ENCODE measurements at regions not wholly inside any gene's neighbourhood (a gene's known extent, or its start where the extent isn't known, plus 50 kb on each side); places are given as distances from the start of the nearest gene placed in this dataset.

DNA sequence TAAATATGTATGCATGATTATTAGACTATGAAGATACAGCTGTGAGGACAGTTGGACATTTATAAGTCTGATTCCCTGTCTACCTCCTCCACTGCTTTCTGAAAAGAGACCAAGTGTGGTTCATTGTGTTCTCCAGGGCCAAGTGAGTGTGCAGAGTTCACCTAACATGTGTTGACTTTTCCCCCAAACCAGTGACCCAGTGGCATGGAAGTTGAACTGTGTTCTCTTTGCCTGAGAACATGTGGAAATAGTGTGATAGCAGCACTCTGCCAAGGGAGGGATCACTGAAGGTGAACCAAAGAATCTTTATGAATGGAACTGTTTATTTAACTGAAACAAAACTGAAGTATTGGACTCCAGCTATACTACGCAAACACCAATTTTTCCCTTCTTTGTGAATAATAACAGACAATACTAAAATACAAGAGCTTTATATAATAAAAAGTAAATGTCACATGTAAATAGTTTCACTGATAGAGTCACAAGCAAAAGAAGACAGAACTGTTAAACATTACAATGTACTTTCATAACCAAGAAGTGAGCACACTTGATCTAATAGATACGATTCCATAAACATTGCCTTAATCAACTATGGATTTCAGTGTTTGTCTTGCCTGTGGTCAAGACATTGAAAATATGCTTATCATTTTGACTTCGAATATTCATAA lies 200.3 kb upstream of the FUT9 start (continued):
- TF ChIP-seq, protein P1, sequence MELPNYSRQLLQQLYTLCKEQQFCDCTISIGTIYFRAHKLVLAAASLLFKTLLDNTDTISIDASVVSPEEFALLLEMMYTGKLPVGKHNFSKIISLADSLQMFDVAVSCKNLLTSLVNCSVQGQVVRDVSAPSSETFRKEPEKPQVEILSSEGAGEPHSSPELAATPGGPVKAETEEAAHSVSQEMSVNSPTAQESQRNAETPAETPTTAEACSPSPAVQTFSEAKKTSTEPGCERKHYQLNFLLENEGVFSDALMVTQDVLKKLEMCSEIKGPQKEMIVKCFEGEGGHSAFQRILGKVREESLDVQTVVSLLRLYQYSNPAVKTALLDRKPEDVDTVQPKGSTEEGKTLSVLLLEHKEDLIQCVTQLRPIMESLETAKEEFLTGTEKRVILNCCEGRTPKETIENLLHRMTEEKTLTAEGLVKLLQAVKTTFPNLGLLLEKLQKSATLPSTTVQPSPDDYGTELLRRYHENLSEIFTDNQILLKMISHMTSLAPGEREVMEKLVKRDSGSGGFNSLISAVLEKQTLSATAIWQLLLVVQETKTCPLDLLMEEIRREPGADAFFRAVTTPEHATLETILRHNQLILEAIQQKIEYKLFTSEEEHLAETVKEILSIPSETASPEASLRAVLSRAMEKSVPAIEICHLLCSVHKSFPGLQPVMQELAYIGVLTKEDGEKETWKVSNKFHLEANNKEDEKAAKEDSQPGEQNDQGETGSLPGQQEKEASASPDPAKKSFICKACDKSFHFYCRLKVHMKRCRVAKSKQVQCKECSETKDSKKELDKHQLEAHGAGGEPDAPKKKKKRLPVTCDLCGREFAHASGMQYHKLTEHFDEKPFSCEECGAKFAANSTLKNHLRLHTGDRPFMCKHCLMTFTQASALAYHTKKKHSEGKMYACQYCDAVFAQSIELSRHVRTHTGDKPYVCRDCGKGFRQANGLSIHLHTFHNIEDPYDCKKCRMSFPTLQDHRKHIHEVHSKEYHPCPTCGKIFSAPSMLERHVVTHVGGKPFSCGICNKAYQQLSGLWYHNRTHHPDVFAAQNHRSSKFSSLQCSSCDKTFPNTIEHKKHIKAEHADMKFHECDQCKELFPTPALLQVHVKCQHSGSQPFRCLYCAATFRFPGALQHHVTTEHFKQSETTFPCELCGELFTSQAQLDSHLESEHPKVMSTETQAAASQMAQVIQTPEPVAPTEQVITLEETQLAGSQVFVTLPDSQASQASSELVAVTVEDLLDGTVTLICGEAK (IDR thresholded peaks at IDR 0.05) = no peak
- TF ChIP-seq, protein P1 (CRISPR knock-in tag; IDR thresholded peaks at IDR 0.05) = peak; percentile 42; the same call in 1 of the 2 replicates
- TF ChIP-seq PLRG1 (conservative IDR thresholded peaks at IDR 0.05) (no peak), ZFYVE20 (CRISPR knock-in tag; IDR thresholded peaks at IDR 0.05; ENCODE audit: borderline replicate concordance, low read depth) (no peak), DR1 (CRISPR knock-in tag; IDR thresholded peaks at IDR 0.05) (no peak), SMARCE1 (IDR thresholded peaks at IDR 0.05; ENCODE audit: borderline replicate concordance) (no peak), SRSF1 (optimal IDR thresholded peaks at IDR 0.05; ENCODE audit: low read depth, low read length) (no peak), MEIS1 (CRISPR knock-in tag; IDR thresholded peaks at IDR 0.05; ENCODE audit: borderline replicate concordance) (peak; percentile 76; the same call in 1 of the 2 replicates), PRPF4 (IDR thresholded peaks at IDR 0.05; ENCODE audit: low read depth, low read length, poor library complexity, severe bottlenecking) (no peak), ELF4 (CRISPR knock-in tag; IDR thresholded peaks at IDR 0.05; ENCODE audit: borderline replicate concordance) (peak; percentile 68; the same call in 1 of the 2 replicates)
- TF ChIP-seq, protein P2, sequence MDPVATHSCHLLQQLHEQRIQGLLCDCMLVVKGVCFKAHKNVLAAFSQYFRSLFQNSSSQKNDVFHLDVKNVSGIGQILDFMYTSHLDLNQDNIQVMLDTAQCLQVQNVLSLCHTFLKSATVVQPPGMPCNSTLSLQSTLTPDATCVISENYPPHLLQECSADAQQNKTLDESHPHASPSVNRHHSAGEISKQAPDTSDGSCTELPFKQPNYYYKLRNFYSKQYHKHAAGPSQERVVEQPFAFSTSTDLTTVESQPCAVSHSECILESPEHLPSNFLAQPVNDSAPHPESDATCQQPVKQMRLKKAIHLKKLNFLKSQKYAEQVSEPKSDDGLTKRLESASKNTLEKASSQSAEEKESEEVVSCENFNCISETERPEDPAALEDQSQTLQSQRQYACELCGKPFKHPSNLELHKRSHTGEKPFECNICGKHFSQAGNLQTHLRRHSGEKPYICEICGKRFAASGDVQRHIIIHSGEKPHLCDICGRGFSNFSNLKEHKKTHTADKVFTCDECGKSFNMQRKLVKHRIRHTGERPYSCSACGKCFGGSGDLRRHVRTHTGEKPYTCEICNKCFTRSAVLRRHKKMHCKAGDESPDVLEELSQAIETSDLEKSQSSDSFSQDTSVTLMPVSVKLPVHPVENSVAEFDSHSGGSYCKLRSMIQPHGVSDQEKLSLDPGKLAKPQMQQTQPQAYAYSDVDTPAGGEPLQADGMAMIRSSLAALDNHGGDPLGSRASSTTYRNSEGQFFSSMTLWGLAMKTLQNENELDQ (CRISPR knock-in tag; IDR thresholded peaks at IDR 0.05; ENCODE audit: borderline replicate concordance) = peak; percentile 72; the same call in 1 of the 2 replicates
- TF ChIP-seq, protein P3, sequence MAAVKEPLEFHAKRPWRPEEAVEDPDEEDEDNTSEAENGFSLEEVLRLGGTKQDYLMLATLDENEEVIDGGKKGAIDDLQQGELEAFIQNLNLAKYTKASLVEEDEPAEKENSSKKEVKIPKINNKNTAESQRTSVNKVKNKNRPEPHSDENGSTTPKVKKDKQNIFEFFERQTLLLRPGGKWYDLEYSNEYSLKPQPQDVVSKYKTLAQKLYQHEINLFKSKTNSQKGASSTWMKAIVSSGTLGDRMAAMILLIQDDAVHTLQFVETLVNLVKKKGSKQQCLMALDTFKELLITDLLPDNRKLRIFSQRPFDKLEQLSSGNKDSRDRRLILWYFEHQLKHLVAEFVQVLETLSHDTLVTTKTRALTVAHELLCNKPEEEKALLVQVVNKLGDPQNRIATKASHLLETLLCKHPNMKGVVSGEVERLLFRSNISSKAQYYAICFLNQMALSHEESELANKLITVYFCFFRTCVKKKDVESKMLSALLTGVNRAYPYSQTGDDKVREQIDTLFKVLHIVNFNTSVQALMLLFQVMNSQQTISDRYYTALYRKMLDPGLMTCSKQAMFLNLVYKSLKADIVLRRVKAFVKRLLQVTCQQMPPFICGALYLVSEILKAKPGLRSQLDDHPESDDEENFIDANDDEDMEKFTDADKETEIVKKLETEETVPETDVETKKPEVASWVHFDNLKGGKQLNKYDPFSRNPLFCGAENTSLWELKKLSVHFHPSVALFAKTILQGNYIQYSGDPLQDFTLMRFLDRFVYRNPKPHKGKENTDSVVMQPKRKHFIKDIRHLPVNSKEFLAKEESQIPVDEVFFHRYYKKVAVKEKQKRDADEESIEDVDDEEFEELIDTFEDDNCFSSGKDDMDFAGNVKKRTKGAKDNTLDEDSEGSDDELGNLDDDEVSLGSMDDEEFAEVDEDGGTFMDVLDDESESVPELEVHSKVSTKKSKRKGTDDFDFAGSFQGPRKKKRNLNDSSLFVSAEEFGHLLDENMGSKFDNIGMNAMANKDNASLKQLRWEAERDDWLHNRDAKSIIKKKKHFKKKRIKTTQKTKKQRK (IDR thresholded peaks at IDR 0.05; ENCODE audit: low read length) = no peak
- TF ChIP-seq, protein P4, sequence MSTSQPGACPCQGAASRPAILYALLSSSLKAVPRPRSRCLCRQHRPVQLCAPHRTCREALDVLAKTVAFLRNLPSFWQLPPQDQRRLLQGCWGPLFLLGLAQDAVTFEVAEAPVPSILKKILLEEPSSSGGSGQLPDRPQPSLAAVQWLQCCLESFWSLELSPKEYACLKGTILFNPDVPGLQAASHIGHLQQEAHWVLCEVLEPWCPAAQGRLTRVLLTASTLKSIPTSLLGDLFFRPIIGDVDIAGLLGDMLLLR (CRISPR knock-in tag; IDR thresholded peaks at IDR 0.05) = no peak

All from HepG2 (cell line).